KBM-7 (cell line): ENCODE measurements at regions not wholly inside any gene's neighbourhood (a gene's known extent, or its start where the extent isn't known, plus 50 kb on each side); places are given as distances from the start of the nearest gene placed in this dataset.

Experiments used
- DNase-seq: peaks from one replicate; pipeline ENCODE4 v3.0.0-alpha.2; 2015
- in situ Hi-C: fragments of 300-500 bp; cut with MboI; formaldehyde crosslinking; loops from 2 replicates; pipeline ENCODE4 v1.14.3; 2020; ENCODE audit warnings: low sequenced_read_pairs, low pct_unique_long_range_greater_than_20kb, mixed read lengths

DNA sequence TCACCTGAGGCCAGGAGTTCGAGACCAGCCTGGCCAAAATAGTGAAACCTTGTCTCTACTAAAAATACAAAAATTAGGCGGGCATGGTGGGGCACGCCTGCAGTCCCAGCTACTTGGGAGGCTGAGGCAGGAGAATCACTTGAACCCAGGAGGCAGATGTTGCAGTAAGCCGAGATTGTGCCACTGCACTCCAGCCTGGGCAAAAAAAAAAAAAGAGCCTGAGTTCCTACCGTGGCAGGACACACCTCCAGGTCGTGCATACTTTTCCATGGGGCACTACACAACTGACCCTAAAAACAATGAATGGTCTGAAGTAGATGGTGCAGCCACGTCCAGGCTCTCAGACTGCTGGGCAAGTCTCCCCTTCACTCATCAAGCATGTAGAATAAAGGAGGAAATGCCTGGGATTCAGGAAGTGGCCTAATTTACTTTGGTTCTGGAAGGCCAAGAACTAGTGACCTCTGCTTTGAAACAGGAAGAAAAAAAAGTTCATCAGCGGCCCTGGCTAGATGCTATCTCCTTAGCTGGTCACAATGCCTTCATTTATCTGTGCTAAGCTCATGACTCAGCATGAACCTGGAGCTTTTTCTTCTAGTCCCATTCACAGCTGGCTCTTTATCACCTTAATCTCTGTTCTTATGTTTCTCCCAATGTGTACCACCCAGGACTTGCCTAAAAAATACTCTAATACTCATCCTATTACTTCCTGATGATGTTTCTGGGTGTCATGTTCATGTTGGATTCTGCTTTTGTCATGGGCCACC, 55.8 kb upstream of the OR6J1 start:
- in situ Hi-C loops = no loop called here
- peak; percentile 14 for DNase-seq

- DNase-seq = no peak
- in situ Hi-C loops = no loop called here
Observed at GRCh38 chr14:22713631-22713950, 52.9 kb upstream of the OXA1L start.

GRCh38 chr14:22715186-22715812, 51.2 kb upstream of the OXA1L start:
- DNase-seq = peak; percentile 45
- in situ Hi-C loops = no loop called here

- no peak for DNase-seq
- in situ Hi-C loops = no loop called here
Observed at GRCh38 chr14:22715890-22716289, 50.6 kb upstream of the OXA1L start.
